Colonic mucosa (tissue), 4 donors: ENCODE measurements at regions not wholly inside any gene's neighbourhood (a gene's known extent, or its start where the extent isn't known, plus 50 kb on each side); places are given as distances from the start of the nearest gene placed in this dataset.

Source experiments
- DNase-seq: peaks from one replicate; pipeline ENCODE4 v3.0.0-alpha.2; 2020
- H3K27ac ChIP-seq: fragments of 200-600 bp; one replicate; pipeline ENCODE4 v1.8.0; 2021
- H3K27me3 ChIP-seq: fragments of 200-600 bp; one replicate; pipeline ENCODE4 v1.8.0; 2021
- H3K36me3 ChIP-seq: fragments of 200-600 bp; one replicate; pipeline ENCODE4 v1.8.0; 2021
- H3K4me1 ChIP-seq: fragments of 200-600 bp; one replicate; pipeline ENCODE4 v1.8.0; 2021; ENCODE audit warnings: mild to moderate bottlenecking
- H3K4me3 ChIP-seq: fragments of 200-600 bp; one replicate; pipeline ENCODE4 v1.8.0; 2021
- H3K9ac ChIP-seq, 2 donors: one replicate each; pipeline ENCODE4 v1.7.0; 2013; ENCODE audit warnings: control low read depth in 2 of 2, low read depth in 2 of 2, low read length in 2 of 2
- H3K9me3 ChIP-seq: fragments of 200-600 bp; one replicate; pipeline ENCODE4 v1.8.0; 2021
- intact Hi-C: fragments of 100-400 bp; cut with DNase I; formaldehyde crosslinking; loops from one replicate; pipeline ENCODE4 v1.14.1; 2022
- TF ChIP-seq, protein P1 (sequence below): fragments of 200-600 bp; IDR thresholded peaks from one replicate; pipeline ENCODE4 v1.8.0; 2022; ENCODE audit warnings: antibody characterized with exemption, mild to moderate bottlenecking
- donor health status: healthy.
- donor health status: DM: no; HTN: no; CAD: no.
- donor health status: DM: no; HTN: no; CAD: no.

- intact Hi-C loops: no loop called here
- Histone ChIP-seq H3K4me1 (no peaks in the 10 kb centered on the region), H3K9me3 (no peaks in the 10 kb centered on the region), H3K27me3 (no peaks in the 10 kb centered on the region), H3K27ac (no peak overlapping the region), H3K36me3 (no peaks in the 10 kb centered on the region), H3K4me3 (no peak overlapping the region), H3K9ac (no peak overlapping the region)
- TF ChIP-seq, protein P1, sequence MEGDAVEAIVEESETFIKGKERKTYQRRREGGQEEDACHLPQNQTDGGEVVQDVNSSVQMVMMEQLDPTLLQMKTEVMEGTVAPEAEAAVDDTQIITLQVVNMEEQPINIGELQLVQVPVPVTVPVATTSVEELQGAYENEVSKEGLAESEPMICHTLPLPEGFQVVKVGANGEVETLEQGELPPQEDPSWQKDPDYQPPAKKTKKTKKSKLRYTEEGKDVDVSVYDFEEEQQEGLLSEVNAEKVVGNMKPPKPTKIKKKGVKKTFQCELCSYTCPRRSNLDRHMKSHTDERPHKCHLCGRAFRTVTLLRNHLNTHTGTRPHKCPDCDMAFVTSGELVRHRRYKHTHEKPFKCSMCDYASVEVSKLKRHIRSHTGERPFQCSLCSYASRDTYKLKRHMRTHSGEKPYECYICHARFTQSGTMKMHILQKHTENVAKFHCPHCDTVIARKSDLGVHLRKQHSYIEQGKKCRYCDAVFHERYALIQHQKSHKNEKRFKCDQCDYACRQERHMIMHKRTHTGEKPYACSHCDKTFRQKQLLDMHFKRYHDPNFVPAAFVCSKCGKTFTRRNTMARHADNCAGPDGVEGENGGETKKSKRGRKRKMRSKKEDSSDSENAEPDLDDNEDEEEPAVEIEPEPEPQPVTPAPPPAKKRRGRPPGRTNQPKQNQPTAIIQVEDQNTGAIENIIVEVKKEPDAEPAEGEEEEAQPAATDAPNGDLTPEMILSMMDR: no peak
- no peak for DNase-seq
Measured at GRCh38 chr4:181508601-181509000, 734.6 kb upstream of the TENM3 start.

DNA sequence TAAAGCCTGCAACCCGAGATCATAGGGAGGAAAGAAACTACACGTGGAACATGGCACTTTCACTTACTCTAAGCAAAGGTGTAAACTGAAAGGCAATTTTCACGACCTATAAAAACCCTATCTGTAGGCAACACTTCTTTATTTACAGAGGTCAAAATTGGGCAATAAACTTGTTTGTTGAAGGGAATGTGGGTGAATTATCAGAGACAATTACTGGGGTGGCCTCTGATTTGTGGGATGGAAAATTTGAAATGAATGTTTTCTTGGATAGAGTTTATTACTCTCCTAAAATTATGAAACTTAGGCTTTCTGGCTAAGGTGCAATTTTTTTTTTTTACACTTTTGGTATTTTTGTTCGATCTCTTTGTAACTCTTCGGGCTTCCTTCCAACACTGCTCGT lies 734.1 kb upstream of the TENM3 start:
- H3K4me1 ChIP-seq: no peaks in the 10 kb centered on the region
- intact Hi-C loops: no loop called here
- no peak overlapping the region for H3K4me3 ChIP-seq
- DNase-seq: no peak
- TF ChIP-seq, protein P1: no peak
- no peak overlapping the region for H3K27ac ChIP-seq
- no peaks in the 10 kb centered on the region for H3K27me3 ChIP-seq
- H3K9ac ChIP-seq: no peak overlapping the region
- no peaks in the 10 kb centered on the region for H3K9me3 ChIP-seq
- H3K36me3 ChIP-seq: no peaks in the 10 kb centered on the region

DNA sequence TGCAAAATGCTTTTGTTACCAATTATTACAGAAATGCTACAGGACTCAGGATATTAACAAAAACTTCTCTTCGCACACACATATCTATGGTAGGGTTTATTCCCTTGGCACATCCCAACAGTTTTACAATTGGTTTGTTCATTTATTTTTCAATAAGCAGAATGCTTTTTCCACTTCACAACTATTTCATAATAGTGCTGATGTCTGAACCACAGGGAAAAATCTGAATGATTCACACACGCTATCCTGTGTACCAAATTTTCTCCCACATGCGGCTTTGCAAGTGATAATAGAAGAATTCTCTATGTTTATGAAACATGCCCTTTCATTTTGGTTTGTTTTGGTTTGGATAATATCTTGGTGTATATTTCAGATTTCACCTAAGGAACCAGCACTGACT lies 725.7 kb upstream of the TENM3 start:
- no peaks in the 10 kb centered on the region for H3K4me1 ChIP-seq
- DNase-seq: no peak
- no peaks in the 10 kb centered on the region for H3K36me3 ChIP-seq
- H3K4me3 ChIP-seq: no peak overlapping the region
- H3K27ac ChIP-seq: no peak overlapping the region
- TF ChIP-seq, protein P1: no peak
- H3K9ac ChIP-seq: no peak overlapping the region
- intact Hi-C loops: no loop called here
- no peaks in the 10 kb centered on the region for H3K27me3 ChIP-seq
- H3K9me3 ChIP-seq: no peaks in the 10 kb centered on the region

GRCh38 chr4:181520790-181521189 lies 722.4 kb upstream of the TENM3 start:
- H3K9ac ChIP-seq: no peak overlapping the region
- H3K36me3 ChIP-seq: no peaks in the 10 kb centered on the region
- H3K9me3 ChIP-seq: no peaks in the 10 kb centered on the region
- H3K27ac ChIP-seq: no peak overlapping the region
- no peaks in the 10 kb centered on the region for H3K27me3 ChIP-seq
- intact Hi-C loops: no loop called here
- no peak overlapping the region for H3K4me3 ChIP-seq
- DNase-seq: no peak
- no peaks in the 10 kb centered on the region for H3K4me1 ChIP-seq
- TF ChIP-seq, protein P1: no peak

- Histone ChIP-seq H3K27ac (no peak overlapping the region), H3K27me3 (no peaks in the 10 kb centered on the region), H3K4me3 (no peak overlapping the region), H3K9me3 (no peaks in the 10 kb centered on the region), H3K9ac (no peak overlapping the region), H3K4me1 (no peaks in the 10 kb centered on the region), H3K36me3 (no peaks in the 10 kb centered on the region)
- TF ChIP-seq, protein P1: no peak
- intact Hi-C loops: no loop called here
- DNase-seq: no peak
Measured at GRCh38 chr4:181523973-181524372, 719.2 kb upstream of the TENM3 start.

DNA sequence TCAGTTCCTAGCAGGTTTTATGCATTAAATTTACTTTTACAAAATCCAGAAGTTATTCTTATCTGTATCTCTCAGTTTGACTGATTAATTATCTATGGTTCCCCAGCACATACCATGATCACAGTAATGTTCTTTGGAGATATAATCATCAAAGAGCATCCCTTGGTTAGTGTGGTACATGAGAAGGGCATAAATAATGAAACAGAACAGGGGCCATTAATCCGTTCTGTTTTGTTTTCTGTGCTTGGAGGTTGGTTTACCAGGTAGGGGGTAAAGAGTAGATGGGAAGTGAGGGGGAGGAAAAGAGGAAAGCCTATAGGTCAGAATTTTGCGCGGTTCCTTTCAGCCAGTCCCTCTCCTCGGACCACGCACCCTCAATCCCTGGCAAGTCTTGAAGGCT lies 718.7 kb upstream of the TENM3 start:
- intact Hi-C loops: no loop called here
- TF ChIP-seq, protein P1: no peak

More for the DNA sequence above, 718.7 kb upstream of the TENM3 start:
- Histone ChIP-seq H3K9me3 (no peaks in the 10 kb centered on the region), H3K27me3 (no peaks in the 10 kb centered on the region), H3K4me3 (no peak overlapping the region), H3K4me1 (no peaks in the 10 kb centered on the region), H3K27ac (no peak overlapping the region), H3K36me3 (no peaks in the 10 kb centered on the region), H3K9ac (no peak overlapping the region)
- DNase-seq: no peak
